DMS53 treated with DMSO at 0.1 percent for 48 hours (cell line): ENCODE measurements at regions not wholly inside any gene's neighbourhood (a gene's known extent, or its start where the extent isn't known, plus 50 kb on each side); places are given as distances from the start of the nearest gene placed in this dataset.

Source experiments
- DNase-seq: peaks from one replicate; lab custom pipeline; 2025; ENCODE audit not compliant: unreplicated experiment; lab: John Stamatoyannopoulos, UW

- no peak for DNase-seq
Observed at GRCh38 chr1:229104654-229105053, 166.3 kb upstream of the RAB4A start.

GRCh38 chr1:229105109-229105508 lies 165.8 kb upstream of the RAB4A start:
- no peak for DNase-seq

GRCh38 chr1:229105822-229106525 lies 164.9 kb upstream of the RAB4A start:
- no peak for DNase-seq

GRCh38 chr1:229106526-229107125 lies 164.3 kb upstream of the RAB4A start:
- DNase-seq, result no peak

GRCh38 chr1:229107304-229107815 lies 163.6 kb upstream of the RAB4A start:
- DNase-seq, result no peak

- no peak for DNase-seq
Observed at GRCh38 chr1:229107972-229108371, 162.9 kb upstream of the RAB4A start.

GRCh38 chr1:229108598-229109201 lies 162.2 kb upstream of the RAB4A start:
- no peak for DNase-seq

- no peak for DNase-seq
Observed at GRCh38 chr1:229109320-229109761, 161.6 kb upstream of the RAB4A start.

GRCh38 chr1:229110986-229111385 lies 159.9 kb upstream of the RAB4A start:
- no peak for DNase-seq

GRCh38 chr1:229111703-229112319 lies 159.1 kb upstream of the RAB4A start:
- DNase-seq, result no peak

GRCh38 chr1:229112832-229113548 lies 157.9 kb upstream of the RAB4A start:
- no peak for DNase-seq

GRCh38 chr1:229114315-229114714 lies 156.6 kb upstream of the RAB4A start:
- DNase-seq, result no peak

- DNase-seq, result no peak
Observed at GRCh38 chr1:229114850-229115365, 156.0 kb upstream of the RAB4A start.

GRCh38 chr1:229116114-229116513 lies 154.8 kb upstream of the RAB4A start:
- no peak for DNase-seq

- DNase-seq, result peak; percentile 31
Observed at GRCh38 chr1:229117664-229118300, 153.1 kb upstream of the RAB4A start.

- DNase-seq, result no peak
Observed at GRCh38 chr1:229118477-229119061, 152.3 kb upstream of the RAB4A start.

GRCh38 chr1:229119161-229119560 lies 151.8 kb upstream of the RAB4A start:
- no peak for DNase-seq

- no peak for DNase-seq
Observed at GRCh38 chr1:229119876-229120275, 151.0 kb upstream of the RAB4A start.

GRCh38 chr1:229121845-229122436 lies 149.0 kb upstream of the RAB4A start:
- DNase-seq, result no peak

- no peak for DNase-seq
Observed at GRCh38 chr1:229122606-229123005, 148.3 kb upstream of the RAB4A start.
